ENCODE measurements at regions not wholly inside any gene's neighbourhood (a gene's known extent, or its start where the extent isn't known, plus 50 kb on each side); places are given as distances from the start of the nearest gene placed in this dataset.
"Not testable (repeated sequence)": the region's sequence is repeated elsewhere in the genome, so short reads cannot be mapped to it uniquely, and the experiment has no call there.

- TF ChIP-seq ARNTL (CRISPR knock-in tag; IDR thresholded peaks at IDR 0.05; ENCODE audit: borderline replicate concordance, low read depth); TCF4 (CRISPR knock-in tag; IDR thresholded peaks at IDR 0.05; ENCODE audit: borderline replicate concordance); CREB5 (CRISPR knock-in tag; IDR thresholded peaks at IDR 0.05; ENCODE audit: low read depth); RARB (CRISPR knock-in tag; IDR thresholded peaks at IDR 0.05); CSDC2 (CRISPR knock-in tag; IDR thresholded peaks at IDR 0.05); ZFP30 (CRISPR knock-in tag; IDR thresholded peaks at IDR 0.05); ESRRG (CRISPR knock-in tag; IDR thresholded peaks at IDR 0.05); PATZ1 (CRISPR knock-in tag; IDR thresholded peaks at IDR 0.05; ENCODE audit: borderline replicate concordance); ZNF70 (CRISPR knock-in tag; IDR thresholded peaks at IDR 0.05); SNAI2 (CRISPR knock-in tag; IDR thresholded peaks at IDR 0.05); ZFP3 (CRISPR knock-in tag; IDR thresholded peaks at IDR 0.05): not testable (repeated sequence)
These were observed 1562.9 kb downstream of the TP53TG3F start for GRCh38 chr16:35022263-35022662.

Measured in SK-N-SH treated with all-trans-retinoic acid at 6 μM for 48 hours (cell line).